ENCODE measurements at regions not wholly inside any gene's neighbourhood (a gene's known extent, or its start where the extent isn't known, plus 50 kb on each side); places are given as distances from the start of the nearest gene placed in this dataset.

DNA sequence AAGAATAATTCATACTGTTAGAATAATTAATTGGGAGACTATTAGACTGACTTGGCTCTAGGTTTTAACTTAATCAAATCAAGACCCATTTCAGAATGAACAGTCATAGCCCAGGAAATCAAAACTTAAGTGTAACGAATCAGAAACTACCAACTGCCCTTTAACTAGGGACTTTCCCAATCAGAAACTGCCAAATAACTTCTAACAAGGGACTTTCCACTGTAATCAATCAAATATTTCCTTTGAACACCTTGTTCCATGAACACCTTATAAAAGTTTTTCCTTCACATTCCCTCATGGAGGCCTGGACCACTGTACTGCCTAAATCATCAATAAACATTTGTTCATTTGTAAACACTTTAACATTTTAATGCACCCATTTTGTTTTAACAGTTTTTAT is 1054.7 kb upstream of the TMPRSS15 start:
- TF ChIP-seq, protein P1, sequence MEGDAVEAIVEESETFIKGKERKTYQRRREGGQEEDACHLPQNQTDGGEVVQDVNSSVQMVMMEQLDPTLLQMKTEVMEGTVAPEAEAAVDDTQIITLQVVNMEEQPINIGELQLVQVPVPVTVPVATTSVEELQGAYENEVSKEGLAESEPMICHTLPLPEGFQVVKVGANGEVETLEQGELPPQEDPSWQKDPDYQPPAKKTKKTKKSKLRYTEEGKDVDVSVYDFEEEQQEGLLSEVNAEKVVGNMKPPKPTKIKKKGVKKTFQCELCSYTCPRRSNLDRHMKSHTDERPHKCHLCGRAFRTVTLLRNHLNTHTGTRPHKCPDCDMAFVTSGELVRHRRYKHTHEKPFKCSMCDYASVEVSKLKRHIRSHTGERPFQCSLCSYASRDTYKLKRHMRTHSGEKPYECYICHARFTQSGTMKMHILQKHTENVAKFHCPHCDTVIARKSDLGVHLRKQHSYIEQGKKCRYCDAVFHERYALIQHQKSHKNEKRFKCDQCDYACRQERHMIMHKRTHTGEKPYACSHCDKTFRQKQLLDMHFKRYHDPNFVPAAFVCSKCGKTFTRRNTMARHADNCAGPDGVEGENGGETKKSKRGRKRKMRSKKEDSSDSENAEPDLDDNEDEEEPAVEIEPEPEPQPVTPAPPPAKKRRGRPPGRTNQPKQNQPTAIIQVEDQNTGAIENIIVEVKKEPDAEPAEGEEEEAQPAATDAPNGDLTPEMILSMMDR (conservative IDR thresholded peaks at IDR 0.05) = no peak
- TF ChIP-seq ZFX (IDR thresholded peaks at IDR 0.05) = no peak
